GM18520 (cell line): ENCODE measurements at regions not wholly inside any gene's neighbourhood (a gene's known extent, or its start where the extent isn't known, plus 50 kb on each side); places are given as distances from the start of the nearest gene placed in this dataset.

Source experiments
- ATAC-seq: cut with Tn5 transposase; IDR thresholded peaks from one replicate; pipeline ENCODE4 v1.9.1; 2021; ENCODE audit not compliant: unreplicated experiment

GRCh38 chr5:54746777-54747398 is 229.3 kb downstream of the SNX18 start:
- no peak for ATAC-seq

GRCh38 chr5:54746346-54746745 is 228.8 kb downstream of the SNX18 start:
- ATAC-seq = no peak

DNA sequence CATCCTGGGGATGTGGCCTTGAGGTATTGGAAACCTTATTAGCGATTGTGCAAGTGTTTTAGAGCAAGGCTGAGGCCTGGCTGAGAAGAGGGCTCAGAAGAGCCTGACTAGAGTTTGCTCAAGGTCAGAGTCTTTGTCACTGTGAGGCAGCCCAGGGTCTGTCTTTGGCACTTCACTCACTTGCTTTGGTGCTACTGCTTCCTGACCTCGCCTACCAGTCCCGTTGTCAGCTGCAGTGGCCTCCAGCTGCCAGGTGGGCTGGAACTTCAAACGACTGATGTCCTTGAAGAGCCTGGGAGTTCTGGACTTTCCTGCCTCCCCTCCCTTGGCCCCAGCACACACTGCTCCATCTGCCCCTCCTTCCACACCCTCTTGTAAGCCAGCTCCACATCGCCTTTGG is 228.0 kb downstream of the SNX18 start:
- no peak for ATAC-seq

DNA sequence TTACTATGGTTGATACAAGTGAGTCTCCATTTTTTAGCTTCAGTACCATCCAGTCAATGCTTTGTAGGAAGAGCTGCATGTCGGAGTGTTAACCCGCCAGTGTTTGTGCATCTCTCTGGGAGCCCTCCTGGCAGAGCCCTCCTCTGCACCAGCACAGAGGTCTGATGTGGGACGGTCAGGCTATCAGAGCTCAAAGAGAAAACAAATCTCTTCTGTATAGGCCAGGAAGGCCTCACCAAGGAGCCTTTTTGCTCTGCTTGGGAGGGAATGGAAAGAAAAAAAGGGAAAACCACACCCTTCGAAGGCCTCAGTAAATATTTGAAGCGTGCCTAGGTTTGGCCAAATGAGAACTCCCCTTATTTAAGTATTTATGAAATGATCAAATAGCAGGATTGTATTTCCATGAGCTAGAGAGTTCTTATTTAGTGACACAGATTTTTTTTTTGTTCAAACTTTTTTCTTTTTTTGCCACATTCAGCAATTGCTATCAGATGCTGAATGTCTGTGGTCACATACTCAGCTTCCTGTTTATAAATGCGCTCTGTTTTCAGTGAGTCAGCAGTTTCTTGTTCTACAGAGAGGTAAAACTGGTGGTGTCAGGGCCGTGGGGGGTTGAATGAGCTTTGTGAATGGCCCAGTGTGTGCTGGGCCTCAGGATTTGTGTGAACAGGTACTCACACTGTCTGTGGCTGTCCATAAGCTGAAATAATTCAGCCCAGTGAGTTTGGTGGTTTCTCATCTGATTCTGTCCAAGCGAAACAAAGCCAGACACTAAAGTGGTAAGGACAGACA is 226.6 kb downstream of the SNX18 start:
- ATAC-seq = no peak

DNA sequence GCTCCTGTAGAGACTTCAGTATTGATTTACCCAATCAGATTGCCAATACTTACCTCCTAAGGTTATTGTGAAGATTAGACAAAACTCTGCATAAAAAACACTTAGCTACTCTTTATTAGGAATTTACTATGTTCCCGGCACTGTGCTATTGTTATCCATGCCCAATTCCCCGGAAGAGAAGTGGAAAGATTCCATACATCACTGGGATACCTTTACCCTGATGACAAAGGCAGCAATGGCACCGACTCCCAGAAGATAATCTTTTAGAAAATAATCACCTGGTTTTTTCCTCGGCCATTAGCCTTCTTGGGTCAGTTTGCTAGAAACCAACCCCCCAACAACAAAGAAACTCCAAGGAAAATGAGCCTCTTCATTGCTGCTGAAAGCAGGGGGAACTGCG is 226.0 kb downstream of the SNX18 start:
- ATAC-seq = no peak

DNA sequence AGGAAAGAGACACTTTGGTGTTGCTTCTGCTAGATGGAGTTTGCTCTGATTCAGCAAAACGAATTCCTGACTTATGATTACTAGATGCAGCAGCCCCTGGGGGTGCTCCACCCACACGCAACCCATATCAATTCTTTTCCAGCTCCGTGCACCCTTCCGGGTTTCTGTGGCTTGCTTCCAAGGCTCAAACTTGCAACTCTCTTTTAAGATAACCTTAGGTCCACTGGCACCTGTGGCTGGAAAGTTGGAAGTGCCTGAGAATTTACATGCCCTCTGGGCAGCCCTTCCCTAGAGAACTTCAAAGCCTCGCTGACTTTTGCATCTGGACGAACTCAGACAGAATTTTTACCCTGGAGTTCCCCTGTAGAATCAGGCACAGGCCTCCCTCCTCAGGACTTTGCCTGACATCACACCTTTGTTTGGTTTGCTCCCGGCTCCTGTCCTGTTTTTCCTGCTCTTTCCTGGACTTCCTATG is 224.9 kb downstream of the SNX18 start:
- ATAC-seq = no peak

DNA sequence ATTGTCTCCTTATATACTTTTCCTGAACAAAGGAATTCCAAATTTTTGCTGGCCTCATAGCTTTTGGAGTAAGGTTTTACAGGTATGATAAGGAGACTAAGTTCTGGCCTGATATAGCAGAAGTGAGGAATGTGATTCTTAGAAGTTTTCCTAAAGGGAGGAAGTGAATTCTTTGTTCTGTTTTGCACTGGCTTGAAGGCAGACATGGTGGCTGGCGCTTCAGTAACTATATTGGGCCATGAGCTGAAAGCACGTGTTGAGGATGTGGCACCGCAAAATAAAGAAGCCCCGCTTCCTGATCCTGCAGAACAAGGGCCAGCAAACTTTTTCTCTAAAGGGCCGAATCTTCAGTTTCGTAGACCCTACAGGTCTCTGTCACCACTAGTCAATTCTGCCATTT is 224.2 kb downstream of the SNX18 start:
- no peak for ATAC-seq

- no peak for ATAC-seq
Measured at GRCh38 chr5:54740141-54740540, 222.6 kb downstream of the SNX18 start.

DNA sequence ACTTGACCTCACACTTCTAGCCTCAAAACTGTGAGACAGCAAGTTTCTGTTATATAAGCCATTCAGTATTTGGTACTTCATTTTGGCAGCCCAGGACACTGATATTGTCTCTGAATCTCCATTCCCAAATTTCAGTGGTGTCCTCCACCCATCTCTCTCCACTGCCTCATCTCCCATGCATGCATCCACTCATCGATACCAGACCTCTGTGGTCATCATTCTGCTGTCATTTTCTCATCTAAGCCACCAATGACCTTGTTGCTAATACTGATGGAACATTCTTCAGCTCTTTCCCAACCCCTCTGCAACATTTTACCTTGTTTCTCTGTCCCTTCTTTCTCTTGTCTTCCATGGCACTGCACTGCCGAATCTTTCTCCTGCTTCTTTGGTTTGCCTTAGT is 221.8 kb downstream of the SNX18 start:
- no peak for ATAC-seq

- ATAC-seq = no peak
Measured at GRCh38 chr5:54738973-54739367, 221.4 kb downstream of the SNX18 start.

- no peak for ATAC-seq
Measured at GRCh38 chr5:54738118-54738972, 220.8 kb downstream of the SNX18 start.

GRCh38 chr5:54736003-54736797 is 218.6 kb downstream of the SNX18 start:
- no peak for ATAC-seq

DNA sequence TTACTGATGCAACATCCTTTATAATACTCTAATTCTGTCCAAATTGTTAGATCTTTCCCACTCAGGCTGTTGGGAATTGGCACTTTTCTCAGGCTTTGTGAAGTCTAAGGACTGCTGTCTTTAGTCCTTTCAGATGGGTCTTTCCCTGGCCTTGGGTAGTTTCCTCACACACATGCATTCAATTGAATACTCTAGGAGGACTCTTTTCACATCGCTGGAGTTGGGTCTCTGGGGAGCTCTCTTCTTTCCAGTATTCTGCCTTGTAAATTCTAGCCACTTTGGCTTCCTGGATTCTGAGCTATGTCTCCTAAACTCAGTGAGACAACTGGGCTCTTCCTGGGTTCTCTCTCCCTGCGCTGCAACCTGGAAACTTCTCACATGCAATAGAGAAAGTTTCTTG is 215.5 kb downstream of the SNX18 start:
- ATAC-seq = no peak

DNA sequence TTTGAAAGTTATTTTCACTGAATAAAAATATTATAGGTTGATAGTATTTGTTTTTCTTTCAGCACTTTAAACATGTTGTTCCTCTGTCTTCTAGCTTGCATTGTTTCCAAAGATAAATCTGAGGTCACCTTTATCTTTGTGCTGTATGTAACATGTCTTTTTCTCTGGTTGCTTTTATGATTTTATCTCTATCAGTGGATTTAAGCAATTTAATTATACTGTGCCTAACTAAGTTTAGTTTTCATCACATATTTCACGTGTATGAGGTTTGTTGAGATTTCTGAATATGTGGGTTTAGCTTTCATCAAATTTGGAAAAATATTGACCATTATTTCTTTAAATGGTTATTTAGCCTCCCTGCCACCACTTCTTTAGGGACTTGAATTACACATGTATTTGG is 214.5 kb downstream of the SNX18 start:
- no peak for ATAC-seq

- ATAC-seq = no peak
Measured at GRCh38 chr5:54728588-54728915, 211.0 kb downstream of the SNX18 start.

DNA sequence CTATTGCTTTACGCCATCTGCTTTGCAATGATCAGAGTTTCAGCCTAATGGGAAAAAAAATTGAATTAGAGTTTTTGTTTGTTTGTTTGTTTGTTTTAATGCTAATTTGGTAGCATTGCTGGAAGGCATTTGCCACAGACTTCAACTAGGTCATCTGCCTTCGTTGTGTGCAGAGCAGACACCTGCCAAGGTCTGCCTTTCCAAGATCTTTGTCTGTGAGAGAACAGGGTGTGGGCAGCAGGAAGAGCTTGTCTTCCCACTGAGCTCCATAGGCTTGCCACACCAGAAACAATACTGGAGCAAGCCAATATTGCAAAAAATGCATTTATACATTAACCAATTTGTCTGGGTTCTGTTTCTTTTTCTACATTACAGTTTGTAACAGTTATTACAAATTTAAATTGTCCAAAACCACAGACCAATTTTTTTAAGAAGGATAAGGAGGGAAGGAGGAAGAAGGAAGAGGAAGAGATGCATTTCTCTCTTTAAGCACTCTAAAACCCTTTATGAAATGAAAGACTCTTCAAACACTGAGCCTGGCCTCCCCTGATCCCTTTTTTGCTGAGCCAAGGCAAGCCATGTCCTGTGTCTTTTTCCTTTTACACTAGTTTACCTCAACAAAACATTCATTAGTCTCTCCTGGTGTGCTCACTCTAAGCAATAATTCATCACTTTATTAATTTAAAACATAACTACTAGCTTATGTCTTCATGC is 210.5 kb downstream of the SNX18 start:
- ATAC-seq = no peak

- ATAC-seq = no peak
Measured at GRCh38 chr5:54725391-54726280, 208.1 kb downstream of the SNX18 start.

DNA sequence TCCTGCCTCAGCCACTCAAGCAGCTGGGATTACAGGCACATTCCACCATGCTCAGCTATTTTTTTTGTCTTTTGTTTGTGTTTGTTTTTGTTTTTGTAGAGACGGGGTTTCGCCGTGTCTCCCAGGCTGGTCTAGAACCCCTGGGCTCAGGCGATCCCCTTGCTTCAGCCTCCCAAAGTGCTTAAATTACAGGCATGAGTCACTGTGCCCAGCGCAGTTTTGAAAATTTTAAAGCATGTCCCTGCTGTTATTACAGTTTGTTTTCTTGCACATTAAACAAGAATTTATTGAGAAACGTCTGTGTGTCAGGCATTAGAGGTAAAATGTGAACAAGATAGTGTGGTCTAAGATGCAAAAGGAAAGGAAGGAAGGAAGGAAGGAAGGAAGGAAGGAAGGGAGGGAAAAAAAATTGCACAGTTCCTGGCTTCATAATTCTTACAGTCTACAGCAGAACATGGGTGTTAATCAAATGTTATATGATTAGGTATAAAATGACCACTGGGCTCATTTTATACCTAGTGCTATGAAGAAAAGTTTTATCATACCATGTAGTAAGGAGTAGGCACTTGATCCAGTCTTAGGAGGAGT is 205.4 kb downstream of the SNX18 start:
- ATAC-seq = no peak
